ENCODE measurements at regions not wholly inside any gene's neighbourhood (a gene's known extent, or its start where the extent isn't known, plus 50 kb on each side); places are given as distances from the start of the nearest gene placed in this dataset.

GRCh38 chr3:22585504-22585903, 617.6 kb upstream of the UBE2E2 start:
- DNase-seq (ENCODE audit: low spot score): no peak

DNA sequence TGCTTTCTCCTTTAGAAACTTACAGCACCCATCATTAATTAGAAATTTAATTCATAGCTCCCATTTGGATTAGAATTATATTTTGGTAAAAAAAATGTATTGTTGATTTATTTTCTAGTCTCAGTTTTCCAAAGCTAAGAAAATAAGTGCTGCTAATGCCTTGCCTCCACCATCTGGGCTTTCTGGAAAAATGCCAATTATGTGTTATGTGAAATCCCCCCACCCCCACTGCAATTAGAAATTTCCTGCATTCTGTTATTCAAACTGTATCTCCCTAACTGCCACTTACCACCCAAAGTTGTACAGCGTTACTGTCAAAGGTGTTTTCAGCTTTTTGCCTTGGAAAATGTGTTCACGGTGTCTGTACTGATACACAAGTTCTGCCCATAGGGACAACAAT, 617.2 kb upstream of the UBE2E2 start:
- DNase-seq (ENCODE audit: low spot score): no peak

DNA sequence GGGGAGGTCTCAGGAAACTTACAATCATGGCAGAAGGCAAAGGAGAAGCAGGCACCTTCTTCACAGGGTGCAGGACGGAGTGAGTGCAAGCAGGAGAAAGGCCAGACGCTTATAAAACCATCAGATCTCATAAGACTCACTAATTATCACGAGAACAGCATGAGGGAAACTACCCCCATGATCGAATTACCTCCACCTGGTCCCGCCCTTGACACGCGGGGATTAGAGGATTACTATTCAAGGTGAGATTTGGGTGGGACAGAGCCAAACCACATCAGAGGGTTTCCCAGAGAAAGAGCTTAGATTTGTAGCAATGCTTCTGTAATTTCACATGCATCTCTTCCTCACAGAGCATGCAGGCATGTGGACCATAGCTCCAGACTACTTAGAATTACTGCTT, 615.7 kb upstream of the UBE2E2 start:
- DNase-seq (ENCODE audit: low spot score): no peak

- no peak for DNase-seq (ENCODE audit: low spot score)
Measured at GRCh38 chr3:22593638-22594037, 609.5 kb upstream of the UBE2E2 start.

DNA sequence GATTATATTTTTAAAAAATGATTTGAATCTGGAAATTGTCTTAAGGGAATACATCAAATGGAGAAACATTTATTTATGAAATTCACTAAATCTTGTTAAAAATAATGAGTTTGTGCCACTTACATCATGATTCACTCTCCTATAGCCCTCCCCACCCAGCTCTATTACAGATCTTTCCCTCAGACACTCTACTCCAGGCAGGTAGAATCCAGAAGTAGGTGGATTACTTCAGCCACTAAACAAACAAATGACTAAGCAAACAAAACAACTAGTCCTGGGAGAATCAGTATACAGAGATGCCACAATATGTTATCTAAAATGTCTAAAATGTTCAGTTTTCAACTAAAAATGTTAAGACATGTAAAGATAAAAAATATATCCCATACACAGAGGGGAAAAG, 608.1 kb upstream of the UBE2E2 start:
- DNase-seq (ENCODE audit: low spot score): no peak

DNA sequence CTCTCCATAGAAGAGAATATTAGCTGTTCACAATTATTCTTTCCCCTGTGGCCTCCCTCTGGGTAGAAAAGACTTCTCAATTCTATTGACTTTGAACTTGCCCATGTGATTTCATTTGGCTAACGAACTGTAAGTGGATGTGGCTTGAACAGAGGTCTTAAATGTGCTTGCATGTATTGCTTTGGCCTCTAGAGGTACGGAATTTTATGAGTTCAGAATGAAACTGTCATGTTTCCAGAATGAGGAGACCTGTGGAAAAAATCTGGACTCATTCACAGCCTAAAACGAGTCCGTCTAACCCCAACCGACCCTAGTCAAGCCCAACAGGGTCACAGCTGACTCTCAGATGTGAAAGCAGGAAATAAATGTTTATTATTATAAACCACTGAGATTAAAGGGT, 596.7 kb upstream of the UBE2E2 start:
- DNase-seq (ENCODE audit: low spot score): no peak

- no peak for DNase-seq (ENCODE audit: low spot score)
Measured at GRCh38 chr3:22606938-22607337, 596.2 kb upstream of the UBE2E2 start.

GRCh38 chr3:22608093-22608492, 595.0 kb upstream of the UBE2E2 start:
- no peak for DNase-seq (ENCODE audit: low spot score)

GRCh38 chr3:22608721-22609120, 594.4 kb upstream of the UBE2E2 start:
- DNase-seq (ENCODE audit: low spot score): no peak

GRCh38 chr3:22609139-22609538, 594.0 kb upstream of the UBE2E2 start:
- DNase-seq (ENCODE audit: low spot score): no peak

DNA sequence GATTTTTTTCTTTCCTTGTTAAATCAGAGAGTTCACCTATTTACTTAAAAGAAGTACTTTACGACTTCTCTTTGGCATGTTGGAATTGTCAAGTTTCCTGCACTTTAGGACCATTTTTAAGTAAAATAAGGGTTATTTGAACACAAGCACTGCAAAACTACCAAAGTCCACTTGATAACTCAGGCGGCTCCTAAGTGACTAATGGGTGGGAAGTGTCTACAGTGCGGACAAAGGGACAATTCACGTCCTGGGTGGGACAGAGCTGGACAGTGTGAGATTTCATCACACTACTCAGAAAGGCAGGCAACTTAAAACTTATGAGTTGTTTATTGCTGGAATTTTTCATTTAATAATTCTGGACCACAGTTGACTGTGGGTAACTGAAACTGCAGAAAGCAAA, 590.2 kb upstream of the UBE2E2 start:
- no peak for DNase-seq (ENCODE audit: low spot score)

DNA sequence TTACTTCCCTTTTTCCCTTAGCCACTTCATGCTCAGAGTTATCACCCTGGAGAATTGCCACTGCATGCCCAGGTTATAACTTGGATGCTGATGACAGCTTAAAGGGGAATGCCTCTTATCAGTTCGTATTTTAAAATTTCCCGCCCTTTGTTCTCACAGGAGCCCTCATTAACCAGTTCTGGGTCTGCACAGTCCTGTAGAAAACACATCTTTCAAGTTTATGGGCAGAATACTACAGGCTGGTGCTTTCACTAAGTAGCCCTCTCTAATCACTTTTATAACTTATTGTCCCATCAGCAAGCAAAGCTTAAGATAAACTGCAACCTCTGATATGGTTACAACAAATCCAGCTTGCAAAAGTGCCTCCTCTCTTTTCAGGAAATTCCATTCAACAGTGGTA, 587.3 kb upstream of the UBE2E2 start:
- no peak for DNase-seq (ENCODE audit: low spot score)

DNA sequence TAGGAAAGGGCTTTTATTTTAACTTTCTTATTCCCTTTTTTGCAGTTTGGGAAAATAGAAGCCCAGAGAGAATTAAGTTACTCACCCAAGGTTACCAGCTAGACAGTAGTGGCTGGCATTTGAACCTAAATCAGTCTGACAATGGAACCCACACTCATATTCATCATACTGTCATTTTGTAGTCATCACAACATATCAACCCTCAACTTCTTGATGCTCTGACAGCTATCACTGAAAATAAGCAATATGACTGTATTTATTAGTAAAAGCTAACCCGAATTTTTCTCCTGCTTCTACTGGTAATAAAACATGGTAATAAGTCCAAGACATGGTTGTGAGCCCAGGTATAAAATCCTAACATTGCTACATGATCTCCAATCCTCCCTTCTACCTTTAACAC, 585.8 kb upstream of the UBE2E2 start:
- no peak for DNase-seq (ENCODE audit: low spot score)

DNA sequence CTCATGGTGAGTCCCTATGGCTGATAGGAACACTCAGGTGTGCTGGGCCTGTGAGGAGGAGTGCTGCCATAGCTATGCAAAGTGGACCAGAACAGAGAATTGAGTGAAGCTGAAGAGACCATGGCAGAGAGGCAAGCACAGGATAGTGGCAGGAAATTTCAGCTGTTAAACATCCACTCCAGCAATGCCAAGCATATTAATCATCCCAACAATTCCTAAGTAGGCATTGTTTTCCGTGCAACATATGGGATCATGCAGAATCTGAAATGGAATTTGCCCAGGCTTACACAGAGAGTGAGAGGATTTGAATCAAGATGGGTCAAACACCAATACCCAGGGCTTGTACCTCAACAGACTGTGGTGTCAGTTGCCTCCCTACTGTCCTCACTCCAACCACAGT, 582.6 kb upstream of the UBE2E2 start:
- DNase-seq (ENCODE audit: low spot score): no peak

DNA sequence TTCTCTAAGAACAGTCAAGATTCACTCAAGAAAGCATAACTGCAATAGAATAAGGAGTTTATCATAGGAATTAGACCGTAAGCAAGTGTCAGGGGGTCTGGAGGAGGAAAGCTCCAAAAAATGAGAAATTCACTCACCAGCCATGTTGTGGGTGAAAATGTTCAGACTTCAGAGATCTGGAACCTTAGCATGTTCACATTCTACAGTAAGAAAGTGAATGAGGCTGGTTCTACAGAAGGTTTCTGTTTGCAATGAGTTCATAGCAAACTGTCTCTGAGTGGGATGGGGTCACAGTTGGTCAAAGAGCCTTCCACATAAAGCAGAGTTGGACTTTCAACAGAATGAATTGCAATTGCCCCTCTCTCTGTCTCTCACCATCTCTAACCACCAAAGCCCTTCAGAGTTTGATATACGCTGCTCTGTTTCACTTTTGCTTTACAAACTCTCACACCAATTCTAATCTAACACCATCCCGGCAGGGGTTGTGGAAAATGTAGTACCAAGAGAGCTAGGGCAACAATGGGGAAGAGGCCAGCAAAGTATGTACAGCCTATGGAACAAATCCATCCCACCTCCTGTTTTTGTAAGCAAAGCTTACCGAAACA, 581.8 kb upstream of the UBE2E2 start:
- no peak for DNase-seq (ENCODE audit: low spot score)

DNA sequence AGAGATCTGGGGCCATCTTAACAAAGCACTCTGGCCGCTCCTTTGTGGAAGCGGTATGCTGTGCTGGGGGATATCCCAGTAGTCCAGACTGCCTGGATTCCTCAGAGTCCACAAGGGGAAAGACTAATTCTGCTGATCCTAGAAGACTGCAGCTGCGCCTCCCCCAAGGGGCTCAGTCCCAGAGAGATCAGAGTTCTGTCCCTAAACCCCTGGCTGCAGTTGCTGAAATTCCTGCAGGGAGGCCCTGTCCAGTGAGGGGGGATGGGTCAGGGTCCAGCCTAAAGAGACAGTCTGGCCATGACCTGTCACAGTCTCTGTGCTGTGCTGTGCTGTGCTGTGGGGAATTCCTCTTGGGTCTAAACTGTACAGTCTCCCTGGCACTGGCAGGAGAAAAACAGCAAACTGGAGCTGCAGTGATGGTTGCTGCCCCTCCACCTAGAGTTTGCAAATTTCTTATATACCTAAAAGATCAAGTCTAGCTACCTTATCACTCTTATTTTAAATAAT, 575.1 kb upstream of the UBE2E2 start:
- DNase-seq (ENCODE audit: low spot score): no peak

- no peak for DNase-seq (ENCODE audit: low spot score)
Measured at GRCh38 chr3:22632536-22632935, 570.6 kb upstream of the UBE2E2 start.

GRCh38 chr3:22634433-22634832, 568.7 kb upstream of the UBE2E2 start:
- no peak for DNase-seq (ENCODE audit: low spot score)

- no peak for DNase-seq (ENCODE audit: low spot score)
Measured at GRCh38 chr3:22659651-22660475, 543.3 kb upstream of the UBE2E2 start.

- DNase-seq (ENCODE audit: low spot score): no peak
Measured at GRCh38 chr3:22660606-22661005, 542.5 kb upstream of the UBE2E2 start.

GRCh38 chr3:22661121-22661700, 541.9 kb upstream of the UBE2E2 start:
- no peak for DNase-seq (ENCODE audit: low spot score)

DNA sequence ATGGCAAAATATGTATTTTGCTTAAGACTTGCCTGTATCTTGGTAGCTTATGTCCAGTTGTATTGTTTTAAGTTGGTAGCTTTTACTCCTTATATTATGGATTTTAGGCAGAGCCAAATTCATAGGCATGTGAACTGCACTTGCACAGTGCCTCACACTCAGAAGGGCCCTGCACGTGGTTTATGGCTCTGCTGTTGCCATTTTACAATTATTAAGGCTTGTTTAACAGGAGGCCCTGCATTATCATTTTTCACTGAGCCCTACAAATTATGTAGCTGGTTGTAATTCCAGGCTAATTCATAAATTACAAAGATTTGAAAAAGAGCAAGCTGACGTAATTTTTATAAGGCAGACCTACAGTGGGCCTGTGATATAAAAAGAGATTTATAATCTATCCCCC, 537.6 kb upstream of the UBE2E2 start:
- DNase-seq (ENCODE audit: low spot score): no peak

DNA sequence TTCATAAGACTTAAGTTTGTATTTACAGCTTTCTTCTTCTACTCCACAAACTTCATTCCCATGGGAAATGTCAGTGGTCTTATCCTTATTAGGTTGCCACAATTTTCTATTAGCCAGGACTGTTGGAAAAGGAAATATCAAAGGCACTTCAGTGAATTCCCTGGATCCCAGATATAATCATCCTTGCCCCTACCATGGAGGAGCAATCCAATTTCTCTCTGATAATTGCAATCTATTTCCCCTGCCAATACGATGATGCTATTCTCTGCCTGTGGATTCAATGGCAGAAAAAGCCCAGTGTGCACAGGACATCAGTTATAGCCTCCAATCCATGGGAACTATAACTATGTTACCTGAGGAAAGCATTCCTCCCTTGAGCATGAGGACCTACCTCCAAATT, 536.4 kb upstream of the UBE2E2 start:
- no peak for DNase-seq (ENCODE audit: low spot score)

All from umbilical cord (tissue), 1 donor.